K562 (cell line): ENCODE measurements at regions not wholly inside any gene's neighbourhood (a gene's known extent, or its start where the extent isn't known, plus 50 kb on each side); places are given as distances from the start of the nearest gene placed in this dataset.

ENCODE experiments used
- ATAC-seq: fragments of 200-7000 bp; cut with Tn5 transposase; 3 replicates; pipeline ENCODE4 v1.9.1; 2020; ENCODE audit warnings: moderate library complexity
- BruUV-seq: library from RNA; stranded (reverse); fragments of 400-500 nt; replicated peaks from 2 replicates; lab custom pipeline; 2021; lab: Mats Ljungman, UMichigan
- CTCF ChIA-PET: fragments of 300-600 bp; formaldehyde crosslinking; extraction: SDS; loops from one replicate; lab custom pipeline; 2021; ENCODE audit warnings: low intra/inter-chr PET ratio; lab: Yijun Ruan, JAX
- POLR2A ChIA-PET: fragments of 300-600, 350-650 bp; sonication (Branson Sonifier 250); formaldehyde crosslinking; extraction: SDS; loops from one replicate; lab custom pipeline; 2021; ENCODE audit warnings: antibody characterized with exemption, inconsistent platforms; lab: Yijun Ruan, JAX
- DNase-seq, 4 experiments: peaks; one replicate each; pipeline versions ENCODE4 v3.0.0 to v3.0.0-alpha.2; 2011 to 2018; ENCODE audit warnings: low spot score in 3 of 4, mixed read lengths in 3 of 4; ENCODE audit errors: extremely low read depth in 1 of 4
- FAIRE-seq: peaks from 2 replicates; lab custom pipeline; 2011; peaks lifted over from hg19 to GRCh38; lab: Jason Lieb, UNC
- H2AFZ ChIP-seq: 2 replicates; pipeline ENCODE4 v1.6.0; 2011; ENCODE audit warnings: low read depth, low read length, control low read depth, inconsistent platforms
- H3K27ac ChIP-seq: fragments of 200-600 bp; 3 replicates; pipeline ENCODE4 v1.8.0; 2011; ENCODE audit warnings: low read depth, mild to moderate bottlenecking, control low read depth, inconsistent platforms, low read length, moderate library complexity, mixed read lengths; ENCODE audit errors: extremely low read depth
- H3K27me3 ChIP-seq, 2 experiments: fragments of 300-600 bp in 1 of 2; 2 replicates in 1 of 2; 3 replicates in 1 of 2; pipeline versions ENCODE4 v1.6.0 to v1.8.0; 2011; ENCODE audit warnings: inconsistent platforms in 2 of 2, low read length in 2 of 2, mild to moderate bottlenecking in 1 of 2, mixed read lengths in 1 of 2, moderate library complexity in 1 of 2; ENCODE audit not compliant: control insufficient read depth in 2 of 2, insufficient read depth in 2 of 2
- H3K36me3 ChIP-seq: fragments of 300-600 bp; 3 replicates; pipeline ENCODE4 v1.8.0; 2011; ENCODE audit warnings: mild to moderate bottlenecking, low read length, inconsistent platforms; ENCODE audit not compliant: control insufficient read depth, insufficient read depth
- H3K4me1 ChIP-seq, 2 experiments: fragments of 200-600 bp in 1 of 2; replicated peaks in 1 of 2; 2 replicates in 1 of 2; 3 replicates in 1 of 2; pipeline versions ENCODE4 v1.5.1 to v1.8.0; 2011; ENCODE audit warnings: inconsistent platforms in 2 of 2, low read length in 2 of 2, mild to moderate bottlenecking in 1 of 2, mixed read lengths in 1 of 2, moderate library complexity in 1 of 2; ENCODE audit not compliant: control insufficient read depth in 2 of 2, insufficient read depth in 2 of 2
- H3K4me2 ChIP-seq: 2 replicates; pipeline ENCODE4 v1.6.1; 2011; ENCODE audit warnings: low read length, control low read depth, inconsistent platforms, mixed read lengths; ENCODE audit not compliant: insufficient read depth
- H3K4me3 ChIP-seq: fragments of 200-600 bp; sonication (generic), shearing (Covaris generic); 2 replicates; pipeline ENCODE4 v1.5.1; 2016; ENCODE audit warnings: control low read depth, inconsistent platforms
- H3K79me2 ChIP-seq: fragments of 200-600 bp; 3 replicates; pipeline ENCODE4 v1.8.0; 2011; ENCODE audit warnings: low read length, inconsistent platforms; ENCODE audit not compliant: control insufficient read depth, insufficient read depth
- H3K9ac ChIP-seq, 2 experiments: 2 replicates each; pipeline versions ENCODE4 v1.6.0 to v1.6.1; 2011; ENCODE audit warnings: low read depth in 2 of 2, low read length in 2 of 2, control low read depth in 1 of 2, inconsistent platforms in 1 of 2, mild to moderate bottlenecking in 1 of 2, mixed read lengths in 1 of 2; ENCODE audit not compliant: insufficient read depth in 1 of 2
- H3K9me1 ChIP-seq: one replicate; pipeline ENCODE4 v1.6.0; 2011; ENCODE audit warnings: inconsistent platforms, mild to moderate bottlenecking, low read length, moderate library complexity; ENCODE audit not compliant: control insufficient read depth, insufficient read depth
- H3K9me3 ChIP-seq: replicated peaks from 2 replicates; pipeline ENCODE4 v1.5.1; 2011; ENCODE audit warnings: low read depth, low read length, inconsistent platforms; ENCODE audit not compliant: control insufficient read depth, insufficient read depth
- H4K20me1 ChIP-seq: replicated peaks from 2 replicates; pipeline ENCODE4 v1.6.1; 2011; ENCODE audit warnings: low read length, inconsistent platforms, mixed read lengths; ENCODE audit not compliant: control insufficient read depth, insufficient read depth
- CREB1 ChIP-seq, 2 experiments: sonication (generic) in 1 of 2; formaldehyde crosslinking in 1 of 2; IDR thresholded peaks; 2 replicates each; pipeline versions ENCODE4 v1.6.1 to v1.8.0; 2012 to 2022; ENCODE audit warnings: inconsistent platforms in 1 of 2, mild to moderate bottlenecking in 1 of 2, missing genetic modification reagents in 1 of 2, moderate library complexity in 1 of 2
- EGR1 ChIP-seq: fragments of 450-650 bp; conservative IDR thresholded peaks from 2 replicates; pipeline ENCODE4 v1.6.1; 2017; ENCODE audit warnings: mild to moderate bottlenecking
- NFE2 ChIP-seq: IDR thresholded peaks from 2 replicates; pipeline ENCODE4 v1.6.1; 2014; ENCODE audit warnings: antibody characterized with exemption, low read depth
- PHB ChIP-seq: fragments of 250-450 bp; sonication (Bioruptor Pico); IDR thresholded peaks from 2 replicates; pipeline ENCODE4 v1.5.0; 2021
- PKNOX1 ChIP-seq: fragments of 450-650 bp; IDR thresholded peaks from 2 replicates; pipeline ENCODE4 v1.6.1; 2016
- POU5F1 ChIP-seq: fragments of 150-350 bp; IDR thresholded peaks from 2 replicates; pipeline ENCODE4 v1.6.1; 2014; ENCODE audit warnings: borderline replicate concordance, low read length, low read depth, mild to moderate bottlenecking; ENCODE audit not compliant: partially characterized antibody
- RB1 ChIP-seq: fragments of 450-650 bp; IDR thresholded peaks from 2 replicates; pipeline ENCODE4 v1.6.1; 2017; ENCODE audit warnings: low read depth, mild to moderate bottlenecking
- RBFOX2 ChIP-seq: fragments of 200-400 bp; formaldehyde crosslinking; IDR thresholded peaks from 2 replicates; pipeline ENCODE4 v1.6.1; 2017; ENCODE audit warnings: low read depth, mild to moderate bottlenecking, low read length, moderate library complexity
- RCOR1 ChIP-seq, 2 experiments: IDR thresholded peaks; 2 replicates each; pipeline ENCODE4 v1.6.1; 2012; ENCODE audit warnings: low read depth in 2 of 2, low read length in 2 of 2, borderline replicate concordance in 1 of 2, improper control_type of control experiment in 1 of 2
- SLC30A9 ChIP-seq: fragments of 250-450 bp; sonication (Bioruptor Pico); IDR thresholded peaks from 2 replicates; pipeline ENCODE4 v1.8.0; 2022; ENCODE audit warnings: mild to moderate bottlenecking, moderate library complexity
- ZBTB40 ChIP-seq, 2 experiments: fragments of 450-650 bp in 1 of 2; sonication (generic) in 1 of 2; formaldehyde crosslinking in 1 of 2; IDR thresholded peaks; 2 replicates each; pipeline versions ENCODE4 v1.7.1 to v1.9.0; 2016 to 2022; ENCODE audit warnings: inconsistent platforms in 1 of 2, mild to moderate bottlenecking in 1 of 2, missing genetic modification reagents in 1 of 2
- WGBS: fragments of 100-300 bp; shearing (Covaris generic); methylation state at CpG from one replicate; pipeline ENCODE4 v1.1.6; 2016; ENCODE audit warnings: low coverage, mixed read lengths; ENCODE audit not compliant: insufficient coverage; ENCODE audit errors: missing lambda C conversion rate; 5-methylcytosine and 5-hydroxymethylcytosine counted together
- in situ Hi-C: fragments of 300-500 bp; cut with MboI; formaldehyde crosslinking; loops from 4 replicates; pipeline ENCODE4 v1.15.0; 2018; ENCODE audit warnings: inconsistent platforms, mixed read lengths
- intact Hi-C: fragments of 100-400 bp; cut with micrococcal nuclease; formaldehyde crosslinking; loops from 2 replicates; pipeline ENCODE4 v1.14.2; 2022

GRCh38 chr4:186900232-186900900 is 176.7 kb upstream of the FAT1 start:
- Histone ChIP-seq H3K9ac (peak overlapping the region in 1 of 2 experiments; percentile 6; a peak in 1 of 4 replicates), H3K9me3 (0 out of 2 replicates have a peak, but pooled peaks cover 2% of the 10 kb centered on the region), H3K4me3 (no peak overlapping the region), H2AFZ (peak overlapping the region; percentile 32; the same call in 1 of the 2 replicates), H3K9me1 (no peaks in the 10 kb centered on the region), H3K4me1 (peaks cover 5 to 12% of the 10 kb centered on the region in 2 experiments; a peak in 3 of 5 replicates), H4K20me1 (no peaks in the 10 kb centered on the region), H3K4me2 (peak overlapping the region; percentile 24), H3K27ac (peak overlapping the region; percentile 61), H3K79me2 (no peaks in the 10 kb centered on the region), H3K27me3 (no peaks in the 10 kb centered on the region), H3K36me3 (no peaks in the 10 kb centered on the region)
- intact Hi-C loops (loop anchor here (5.0 kb wide), 1 partner anchor 148 kb away; no protein-coding TSS in a partner anchor), in situ Hi-C loops (no loop called here)
- ChIA-PET CTCF (no interaction called here), POLR2A (no interaction called here)
- ATAC-seq (peak; percentile 96), FAIRE-seq (peak; percentile 90), DNase-seq (peak in 3 of 4 experiments; percentile 11 to 70 (median 67))
- BruUV-seq = no TSS peak
- WGBS = 10% methylated on average over 9 of the region's 9 CpGs
- TF ChIP-seq RCOR1 (IDR thresholded peaks at IDR 0.05; ENCODE audit: borderline replicate concordance in 1 of 2, low read depth in 2 of 2, low read length in 2 of 2) = peak in 1 of 2 experiments; percentile 19; a peak in 1 of 4 replicates
- no peak for TF ChIP-seq RB1
- peak; percentile 61; the same call in 1 of the 2 replicates for TF ChIP-seq ZBTB40 (IDR thresholded peaks at IDR 0.05)
- peak; percentile 46; the same call in 1 of the 2 replicates for TF ChIP-seq ZBTB40 (CRISPR knock-in tag; IDR thresholded peaks at IDR 0.05)
- TF ChIP-seq SLC30A9 (CRISPR knock-in tag) = no peak
- no peak for TF ChIP-seq PHB (CRISPR knock-in tag)
- TF ChIP-seq CREB1 (IDR thresholded peaks at IDR 0.05) = no peak
- no peak for TF ChIP-seq CREB1 (CRISPR knock-in tag; IDR thresholded peaks at IDR 0.05)
- TF ChIP-seq NFE2 = peak; percentile 90
- TF ChIP-seq EGR1 = 0 out of 2 replicates have a peak, but pooled peaks have one; percentile 19
- no peak for TF ChIP-seq POU5F1
- no peak for TF ChIP-seq RBFOX2
- 0 out of 2 replicates have a peak, but pooled peaks have one; percentile 13 for TF ChIP-seq PKNOX1
